GM23248 (cell line): ENCODE measurements at regions not wholly inside any gene's neighbourhood (a gene's known extent, or its start where the extent isn't known, plus 50 kb on each side); places are given as distances from the start of the nearest gene placed in this dataset.

Source experiments
- EZH2 ChIP-seq: fragments of 200-600 bp; sonication (generic); IDR thresholded peaks from 2 replicates; pipeline ENCODE4 v1.6.1; 2018; ENCODE audit warnings: antibody characterized with exemption, mild to moderate bottlenecking; ENCODE audit not compliant: insufficient read depth, poor library complexity, severe bottlenecking
- EZH2phosphoT487 ChIP-seq: fragments of 200-600 bp; sonication (generic); IDR thresholded peaks from 2 replicates; pipeline ENCODE4 v1.6.1; 2018; ENCODE audit warnings: antibody characterized with exemption, moderate library complexity, mild to moderate bottlenecking, low read depth; ENCODE audit not compliant: insufficient read depth

GRCh38 chr10:105592468-105592867, 951.4 kb downstream of the SORCS3 start:
- TF ChIP-seq EZH2 (no peak), EZH2phosphoT487 (no peak)
